ENCODE measurements at regions not wholly inside any gene's neighbourhood (a gene's known extent, or its start where the extent isn't known, plus 50 kb on each side); places are given as distances from the start of the nearest gene placed in this dataset.

DNA sequence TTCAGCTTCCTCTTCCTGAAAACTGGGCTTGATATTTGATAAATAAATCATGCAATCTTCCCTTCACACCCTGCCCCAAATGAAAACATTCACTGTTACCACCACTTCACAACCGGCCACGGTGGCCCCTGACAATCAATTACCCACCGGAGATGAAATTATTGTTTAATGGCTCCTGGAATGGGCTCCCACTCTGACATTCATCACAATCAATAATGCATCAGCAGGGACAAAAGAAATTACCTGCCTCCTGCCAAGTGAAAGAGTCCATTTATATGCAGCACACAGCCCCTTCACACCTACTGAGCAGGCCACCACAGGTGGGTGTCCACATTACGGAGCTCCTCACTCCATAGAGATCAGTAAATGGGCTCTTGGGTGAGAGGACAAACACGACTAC, 193.5 kb upstream of the SNX19 start:
- Histone ChIP-seq H3K9me3 (peaks cover 0 to 4% (median 0%) of the 10 kb centered on the region in 4 donors), H3K4me1 (no peaks in the 10 kb centered on the region), H3K27me3 (peaks cover 0 to 11% (median 0%) of the 10 kb centered on the region in 4 donors), H3K27ac (replicated peaks in 1 of 4) (no peak overlapping the region), H3K4me3 (no peak overlapping the region), H3K36me3 (no peaks in the 10 kb centered on the region)
- intact Hi-C loops (cut with DNase I): no loop called here
- WGBS: 78% methylated on average over 5 of the region's 5 CpGs
- DNase-seq (ENCODE audit: extremely low spot score): no peak
- TF ChIP-seq POLR2A (IDR thresholded peaks at IDR 0.05; ENCODE audit: low read depth) (no peak), EP300 (IDR thresholded peaks at IDR 0.05) (no peak), POLR2AphosphoS5 (IDR thresholded peaks at IDR 0.05) (no peak)
- TF ChIP-seq, protein P1, sequence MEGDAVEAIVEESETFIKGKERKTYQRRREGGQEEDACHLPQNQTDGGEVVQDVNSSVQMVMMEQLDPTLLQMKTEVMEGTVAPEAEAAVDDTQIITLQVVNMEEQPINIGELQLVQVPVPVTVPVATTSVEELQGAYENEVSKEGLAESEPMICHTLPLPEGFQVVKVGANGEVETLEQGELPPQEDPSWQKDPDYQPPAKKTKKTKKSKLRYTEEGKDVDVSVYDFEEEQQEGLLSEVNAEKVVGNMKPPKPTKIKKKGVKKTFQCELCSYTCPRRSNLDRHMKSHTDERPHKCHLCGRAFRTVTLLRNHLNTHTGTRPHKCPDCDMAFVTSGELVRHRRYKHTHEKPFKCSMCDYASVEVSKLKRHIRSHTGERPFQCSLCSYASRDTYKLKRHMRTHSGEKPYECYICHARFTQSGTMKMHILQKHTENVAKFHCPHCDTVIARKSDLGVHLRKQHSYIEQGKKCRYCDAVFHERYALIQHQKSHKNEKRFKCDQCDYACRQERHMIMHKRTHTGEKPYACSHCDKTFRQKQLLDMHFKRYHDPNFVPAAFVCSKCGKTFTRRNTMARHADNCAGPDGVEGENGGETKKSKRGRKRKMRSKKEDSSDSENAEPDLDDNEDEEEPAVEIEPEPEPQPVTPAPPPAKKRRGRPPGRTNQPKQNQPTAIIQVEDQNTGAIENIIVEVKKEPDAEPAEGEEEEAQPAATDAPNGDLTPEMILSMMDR (IDR thresholded peaks at IDR 0.05): no peak

DNA sequence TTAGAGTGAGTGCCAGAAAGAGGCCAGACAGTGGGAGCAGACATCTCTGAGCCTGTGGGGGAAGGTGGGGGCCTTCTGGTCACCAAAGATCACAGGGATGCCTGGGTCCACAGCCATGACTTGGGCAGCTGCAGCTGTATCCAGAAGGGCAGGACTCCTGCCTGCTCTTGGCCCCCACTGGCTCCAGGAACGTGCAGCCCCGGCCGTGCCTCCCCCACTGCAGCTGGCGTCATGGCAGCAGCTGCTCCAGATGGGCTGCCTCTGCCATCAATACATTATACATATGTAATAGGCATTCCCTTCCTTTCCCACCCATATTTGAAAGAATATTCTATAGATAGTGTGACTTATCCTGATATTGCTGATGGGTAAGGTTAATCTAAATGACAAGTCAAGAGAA, 195.5 kb upstream of the SNX19 start:
- TF ChIP-seq POLR2A (IDR thresholded peaks at IDR 0.05; ENCODE audit: low read depth): no peak
- TF ChIP-seq, protein P1 (IDR thresholded peaks at IDR 0.05): no peak
- TF ChIP-seq EP300 (IDR thresholded peaks at IDR 0.05): no peak
- TF ChIP-seq POLR2AphosphoS5 (IDR thresholded peaks at IDR 0.05): no peak
- intact Hi-C loops (cut with DNase I): no loop called here
- 91% methylated on average over 4 of the region's 4 CpGs for WGBS
- Histone ChIP-seq H3K27me3 (peaks cover 0 to 11% (median 0%) of the 10 kb centered on the region in 4 donors), H3K9me3 (peaks cover 0 to 4% (median 0%) of the 10 kb centered on the region in 4 donors), H3K27ac (replicated peaks in 1 of 4) (no peak overlapping the region), H3K4me1 (no peaks in the 10 kb centered on the region), H3K4me3 (no peak overlapping the region), H3K36me3 (no peaks in the 10 kb centered on the region)
- DNase-seq (ENCODE audit: extremely low spot score): no peak

- TF ChIP-seq, protein P1 (IDR thresholded peaks at IDR 0.05): no peak
- TF ChIP-seq EP300 (IDR thresholded peaks at IDR 0.05): no peak
- TF ChIP-seq POLR2A (IDR thresholded peaks at IDR 0.05; ENCODE audit: low read depth): no peak
- TF ChIP-seq POLR2AphosphoS5 (IDR thresholded peaks at IDR 0.05): no peak
- intact Hi-C loops (cut with DNase I): no loop called here
- Histone ChIP-seq H3K9me3 (no peaks in the 10 kb centered on the region), H3K4me3 (no peak overlapping the region), H3K27me3 (no peaks in the 10 kb centered on the region), H3K4me1 (no peaks in the 10 kb centered on the region), H3K27ac (replicated peaks in 1 of 4) (no peak overlapping the region), H3K36me3 (no peaks in the 10 kb centered on the region)
- no peak for DNase-seq (ENCODE audit: extremely low spot score)
- WGBS: 70% methylated on average over 3 of the region's 3 CpGs
These were observed 202.0 kb upstream of the SNX19 start for GRCh38 chr11:131118247-131118646.

DNA sequence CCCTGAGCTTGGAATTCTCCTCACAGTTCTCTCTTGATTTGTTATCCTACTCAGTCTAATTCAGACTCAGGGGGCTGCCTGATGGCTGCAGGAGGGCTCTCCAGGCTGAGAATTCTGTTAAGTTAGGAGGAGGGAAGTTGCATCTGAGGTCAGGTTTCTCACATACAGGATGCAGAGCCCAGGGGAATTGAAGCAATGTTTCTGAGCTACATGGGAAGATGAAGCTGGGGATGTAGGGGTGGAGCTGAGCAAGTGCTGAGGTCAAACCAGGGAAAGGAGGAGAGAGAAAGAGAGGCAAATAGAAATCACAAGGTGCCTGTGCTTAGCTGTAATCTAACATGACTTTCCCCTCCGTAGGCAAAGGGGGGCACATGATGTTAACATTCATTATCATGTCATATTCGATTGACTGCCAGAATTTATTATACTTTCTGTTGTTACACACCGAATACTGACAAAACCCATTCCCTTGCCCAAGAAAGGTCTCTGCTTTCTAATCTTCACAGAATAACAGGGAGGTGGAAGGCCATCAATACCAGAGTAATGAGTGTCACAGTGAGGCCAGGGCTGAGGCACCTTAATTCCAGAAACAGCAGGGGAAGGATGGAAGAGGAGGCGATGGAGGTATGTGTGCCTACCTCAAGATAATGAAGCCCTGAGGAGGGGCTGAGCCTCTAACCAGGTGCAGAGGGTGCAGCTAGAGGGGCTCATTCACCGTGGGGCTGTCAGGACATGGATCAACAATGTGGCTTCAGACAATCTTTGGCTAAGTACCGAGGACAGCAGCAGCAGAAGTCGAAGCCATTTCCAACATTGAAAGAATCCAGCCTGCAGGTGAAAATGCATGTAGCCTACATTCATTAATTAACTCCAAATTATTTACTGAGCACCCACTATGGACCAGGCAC, 205.4 kb upstream of the SNX19 start:
- no peaks in the 10 kb centered on the region for H3K27me3 ChIP-seq
- no peaks in the 10 kb centered on the region for H3K4me1 ChIP-seq
- no peak overlapping the region for H3K4me3 ChIP-seq
- H3K27ac ChIP-seq (replicated peaks in 1 of 4): no peak overlapping the region
- H3K36me3 ChIP-seq: no peaks in the 10 kb centered on the region
- DNase-seq (ENCODE audit: extremely low spot score): no peak
- WGBS: 69% methylated on average over 7 of the region's 7 CpGs
- peaks cover 0 to 3% (median under 1%) of the 10 kb centered on the region in 4 donors for H3K9me3 ChIP-seq
- TF ChIP-seq POLR2A (IDR thresholded peaks at IDR 0.05; ENCODE audit: low read depth): no peak
- intact Hi-C loops (cut with DNase I): no loop called here

DNA sequence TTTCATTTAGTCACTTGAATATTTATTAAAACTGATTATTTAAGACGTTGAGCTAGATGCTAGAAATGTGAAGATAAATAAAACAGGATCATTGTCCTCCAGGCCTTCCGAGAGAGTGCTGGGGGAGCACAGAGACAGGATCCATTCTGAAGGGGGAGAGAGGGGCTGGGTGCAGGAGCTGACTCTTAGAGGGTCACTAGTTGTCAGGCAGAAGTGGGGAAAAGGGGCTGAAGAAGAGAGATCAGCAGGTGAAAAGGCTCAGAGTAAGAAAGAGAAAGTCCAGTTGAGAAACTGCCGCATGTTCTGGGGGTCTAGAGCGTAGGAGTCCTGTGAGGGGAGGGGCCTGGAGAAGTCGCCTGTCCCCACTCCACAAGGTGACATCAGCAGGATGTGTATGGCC, 206.2 kb upstream of the SNX19 start:
- H3K9me3 ChIP-seq: peaks cover 0 to 10% (median 8%) of the 10 kb centered on the region in 4 donors
- no peak overlapping the region for H3K27ac ChIP-seq (replicated peaks in 1 of 4)
- intact Hi-C loops (cut with DNase I): no loop called here
- H3K4me3 ChIP-seq: no peak overlapping the region
- H3K36me3 ChIP-seq: no peaks in the 10 kb centered on the region
- DNase-seq (ENCODE audit: extremely low spot score): no peak
- no peaks in the 10 kb centered on the region for H3K27me3 ChIP-seq
- TF ChIP-seq POLR2A (IDR thresholded peaks at IDR 0.05; ENCODE audit: low read depth) (no peak), EP300 (IDR thresholded peaks at IDR 0.05) (no peak), POLR2AphosphoS5 (IDR thresholded peaks at IDR 0.05) (no peak)
- TF ChIP-seq, protein P1 (IDR thresholded peaks at IDR 0.05): no peak
- WGBS: 73% methylated on average over 5 of the region's 5 CpGs
- no peaks in the 10 kb centered on the region for H3K4me1 ChIP-seq
